ENCODE measurements at regions not wholly inside any gene's neighbourhood (a gene's known extent, or its start where the extent isn't known, plus 50 kb on each side); places are given as distances from the start of the nearest gene placed in this dataset.

- no peak for TF ChIP-seq CTCF (IDR thresholded peaks at IDR 0.05)
- peak in 1 of 3 donors; percentile 14 for TF ChIP-seq POLR2AphosphoS5 (IDR thresholded peaks at IDR 0.05)
- TF ChIP-seq POLR2A (IDR thresholded peaks at IDR 0.05) = no peak
- TF ChIP-seq EP300 (IDR thresholded peaks at IDR 0.05) = no peak
Observed at GRCh38 chr4:143285696-143286437, 50.8 kb upstream of the GAB1 start.

Data from stomach (tissue), 4 donors.